WTC11 (cell line): ENCODE measurements at regions not wholly inside any gene's neighbourhood (a gene's known extent, or its start where the extent isn't known, plus 50 kb on each side); places are given as distances from the start of the nearest gene placed in this dataset.

Source experiments
- ATAC-seq: fragments of 200-7000 bp; cut with Tn5 transposase; 2 replicates; pipeline ENCODE4 v1.10.0; 2021; ENCODE audit warnings: mild to moderate bottlenecking, moderate library complexity
- CTCF ChIA-PET: fragments of 300-600 bp; sonication (Branson Sonifier 250); formaldehyde crosslinking; loops from one replicate; lab custom pipeline; 2021; ENCODE audit warnings: antibody characterized with exemption; lab: Charles Lee
- POLR2A ChIA-PET: fragments of 350-600 bp; sonication (Branson Sonifier 250); formaldehyde crosslinking; loops from one replicate; lab custom pipeline; 2021; ENCODE audit warnings: antibody characterized with exemption; lab: Charles Lee
- DNase-seq: peaks from one replicate; pipeline ENCODE4 v3.0.0; 2021; ENCODE audit warnings: low spot score
- H3K27ac Mint-ChIP-seq: 2 replicates; pipeline ENCODE4 v1.8.0; 2021; ENCODE audit warnings: mixed read lengths
- H3K27me3 Mint-ChIP-seq: 2 replicates; pipeline ENCODE4 v1.8.0; 2021; ENCODE audit warnings: low read depth, mild to moderate bottlenecking, moderate library complexity, mixed read lengths
- H3K36me3 Mint-ChIP-seq: 2 replicates; pipeline ENCODE4 v1.8.0; 2021; ENCODE audit warnings: mixed read lengths
- H3K4me1 Mint-ChIP-seq: 2 replicates; pipeline ENCODE4 v1.8.0; 2022; ENCODE audit warnings: mixed read lengths
- H3K4me3 Mint-ChIP-seq: 2 replicates; pipeline ENCODE4 v1.8.0; 2021; ENCODE audit warnings: mild to moderate bottlenecking, moderate library complexity, mixed read lengths
- H3K9me3 Mint-ChIP-seq: 2 replicates; pipeline ENCODE4 v1.8.0; 2021; ENCODE audit warnings: mixed read lengths
- CTCF ChIP-seq: fragments of 200-600 bp; IDR thresholded peaks from 2 replicates; pipeline ENCODE4 v1.8.0; 2022; ENCODE audit warnings: antibody characterized with exemption
- ELF4 ChIP-seq: sonication (generic); formaldehyde crosslinking; IDR thresholded peaks from 2 replicates; pipeline ENCODE4 v1.8.1; 2022; ENCODE audit warnings: low read depth, mild to moderate bottlenecking, moderate library complexity, missing genetic modification reagents
- ERG ChIP-seq: fragments of 250-450 bp; sonication (Bioruptor Pico); IDR thresholded peaks from 2 replicates; pipeline ENCODE4 v1.8.0; 2021; ENCODE audit warnings: mild to moderate bottlenecking
- FOXK1 ChIP-seq: sonication (generic); formaldehyde crosslinking; IDR thresholded peaks from 2 replicates; pipeline ENCODE4 v1.8.0; 2022; ENCODE audit warnings: mild to moderate bottlenecking, moderate library complexity, missing genetic modification reagents
- IRF2 ChIP-seq: sonication (generic); formaldehyde crosslinking; IDR thresholded peaks from 2 replicates; pipeline ENCODE4 v1.8.0; 2022; ENCODE audit warnings: low read depth, missing genetic modification reagents, borderline replicate concordance
- KAT7 ChIP-seq: sonication (generic); formaldehyde crosslinking; IDR thresholded peaks from 2 replicates; pipeline ENCODE4 v1.8.1; 2023; ENCODE audit warnings: missing genetic modification reagents, mild to moderate bottlenecking, borderline replicate concordance
- NR1H2 ChIP-seq: sonication (generic); formaldehyde crosslinking; IDR thresholded peaks from 2 replicates; pipeline ENCODE4 v1.9.0; 2021; ENCODE audit warnings: mild to moderate bottlenecking, moderate library complexity, missing genetic modification reagents
- NR2C2 ChIP-seq: sonication (generic); formaldehyde crosslinking; IDR thresholded peaks from 2 replicates; pipeline ENCODE4 v1.8.0; 2022; ENCODE audit warnings: mild to moderate bottlenecking, missing genetic modification reagents
- RELA ChIP-seq: sonication (generic); formaldehyde crosslinking; IDR thresholded peaks from 2 replicates; pipeline ENCODE4 v1.8.1; 2022; ENCODE audit warnings: missing genetic modification reagents, mild to moderate bottlenecking, borderline replicate concordance
- SMAD3 ChIP-seq: sonication (generic); formaldehyde crosslinking; IDR thresholded peaks from 2 replicates; pipeline ENCODE4 v1.8.0; 2022; ENCODE audit warnings: missing genetic modification reagents, mild to moderate bottlenecking, borderline replicate concordance
- ZBTB21 ChIP-seq: sonication (generic); formaldehyde crosslinking; IDR thresholded peaks from 2 replicates; pipeline ENCODE4 v1.8.1; 2023; ENCODE audit warnings: mild to moderate bottlenecking, missing genetic modification reagents, borderline replicate concordance
- ZNF121 ChIP-seq: sonication (generic); formaldehyde crosslinking; IDR thresholded peaks from 2 replicates; pipeline ENCODE4 v1.8.0; 2023; ENCODE audit warnings: missing genetic modification reagents
- ZNF671 ChIP-seq: fragments of 250-450 bp; sonication (Bioruptor Pico); IDR thresholded peaks from 2 replicates; pipeline ENCODE4 v1.8.0; 2021; ENCODE audit warnings: mild to moderate bottlenecking
- ZSCAN18 ChIP-seq: fragments of 250-450 bp; sonication (Bioruptor Pico); IDR thresholded peaks from 2 replicates; pipeline ENCODE4 v2.1.2; 2022; ENCODE audit warnings: mild to moderate bottlenecking, moderate library complexity
- TF ChIP-seq, protein P1 (sequence below): fragments of 250-450 bp; sonication (Bioruptor Pico); IDR thresholded peaks from 2 replicates; pipeline ENCODE4 v1.9.0; 2021; ENCODE audit warnings: mild to moderate bottlenecking, borderline replicate concordance
- TF ChIP-seq, protein P2 (sequence below): sonication (generic); formaldehyde crosslinking; conservative IDR thresholded peaks from 2 replicates; pipeline ENCODE4 v1.8.1; 2022; ENCODE audit warnings: mild to moderate bottlenecking, missing genetic modification reagents

DNA sequence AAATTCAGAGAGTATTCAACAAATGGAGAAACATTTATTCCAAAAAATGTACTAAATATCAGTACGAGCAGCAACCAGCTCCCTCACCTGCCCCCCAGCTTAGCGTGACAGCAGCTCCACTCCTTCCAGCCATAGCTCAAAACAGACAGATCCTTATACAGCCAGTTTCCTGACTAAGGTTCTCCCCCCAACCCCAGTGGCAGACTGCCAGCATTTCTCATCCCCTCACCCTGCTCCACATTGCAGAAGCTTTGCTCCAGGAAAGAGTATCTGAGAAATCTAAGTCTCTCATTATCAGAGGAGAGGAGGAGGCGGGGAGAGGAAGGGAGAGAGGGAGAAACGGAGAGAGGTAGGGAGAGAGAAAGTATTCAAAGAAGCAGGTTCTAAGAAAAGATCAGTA, 53.3 kb upstream of the PASD1 start:
- peaks cover 24% of the 10 kb centered on the region for H3K4me1 Mint-ChIP-seq

More for the DNA sequence above, 53.3 kb upstream of the PASD1 start:
- no peaks in the 10 kb centered on the region for H3K36me3 Mint-ChIP-seq
- DNase-seq (no peak), ATAC-seq (no peak)
- TF ChIP-seq KAT7 (CRISPR knock-in tag) (no peak), ZSCAN18 (no peak), ZNF671 (CRISPR knock-in tag) (no peak), ZBTB21 (CRISPR knock-in tag) (no peak), SMAD3 (CRISPR knock-in tag) (no peak), NR2C2 (CRISPR knock-in tag) (no peak), ZNF121 (no peak), CTCF (no peak), NR1H2 (no peak), ELF4 (no peak), RELA (CRISPR knock-in tag) (no peak), FOXK1 (CRISPR knock-in tag) (no peak), IRF2 (CRISPR knock-in tag) (no peak), ERG (CRISPR knock-in tag) (no peak)
- TF ChIP-seq, protein P1, sequence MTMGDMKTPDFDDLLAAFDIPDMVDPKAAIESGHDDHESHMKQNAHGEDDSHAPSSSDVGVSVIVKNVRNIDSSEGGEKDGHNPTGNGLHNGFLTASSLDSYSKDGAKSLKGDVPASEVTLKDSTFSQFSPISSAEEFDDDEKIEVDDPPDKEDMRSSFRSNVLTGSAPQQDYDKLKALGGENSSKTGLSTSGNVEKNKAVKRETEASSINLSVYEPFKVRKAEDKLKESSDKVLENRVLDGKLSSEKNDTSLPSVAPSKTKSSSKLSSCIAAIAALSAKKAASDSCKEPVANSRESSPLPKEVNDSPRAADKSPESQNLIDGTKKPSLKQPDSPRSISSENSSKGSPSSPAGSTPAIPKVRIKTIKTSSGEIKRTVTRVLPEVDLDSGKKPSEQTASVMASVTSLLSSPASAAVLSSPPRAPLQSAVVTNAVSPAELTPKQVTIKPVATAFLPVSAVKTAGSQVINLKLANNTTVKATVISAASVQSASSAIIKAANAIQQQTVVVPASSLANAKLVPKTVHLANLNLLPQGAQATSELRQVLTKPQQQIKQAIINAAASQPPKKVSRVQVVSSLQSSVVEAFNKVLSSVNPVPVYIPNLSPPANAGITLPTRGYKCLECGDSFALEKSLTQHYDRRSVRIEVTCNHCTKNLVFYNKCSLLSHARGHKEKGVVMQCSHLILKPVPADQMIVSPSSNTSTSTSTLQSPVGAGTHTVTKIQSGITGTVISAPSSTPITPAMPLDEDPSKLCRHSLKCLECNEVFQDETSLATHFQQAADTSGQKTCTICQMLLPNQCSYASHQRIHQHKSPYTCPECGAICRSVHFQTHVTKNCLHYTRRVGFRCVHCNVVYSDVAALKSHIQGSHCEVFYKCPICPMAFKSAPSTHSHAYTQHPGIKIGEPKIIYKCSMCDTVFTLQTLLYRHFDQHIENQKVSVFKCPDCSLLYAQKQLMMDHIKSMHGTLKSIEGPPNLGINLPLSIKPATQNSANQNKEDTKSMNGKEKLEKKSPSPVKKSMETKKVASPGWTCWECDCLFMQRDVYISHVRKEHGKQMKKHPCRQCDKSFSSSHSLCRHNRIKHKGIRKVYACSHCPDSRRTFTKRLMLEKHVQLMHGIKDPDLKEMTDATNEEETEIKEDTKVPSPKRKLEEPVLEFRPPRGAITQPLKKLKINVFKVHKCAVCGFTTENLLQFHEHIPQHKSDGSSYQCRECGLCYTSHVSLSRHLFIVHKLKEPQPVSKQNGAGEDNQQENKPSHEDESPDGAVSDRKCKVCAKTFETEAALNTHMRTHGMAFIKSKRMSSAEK (CRISPR knock-in tag), result no peak
- TF ChIP-seq, protein P2, sequence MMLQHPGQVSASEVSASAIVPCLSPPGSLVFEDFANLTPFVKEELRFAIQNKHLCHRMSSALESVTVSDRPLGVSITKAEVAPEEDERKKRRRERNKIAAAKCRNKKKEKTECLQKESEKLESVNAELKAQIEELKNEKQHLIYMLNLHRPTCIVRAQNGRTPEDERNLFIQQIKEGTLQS (CRISPR knock-in tag), result no peak
- ChIA-PET POLR2A (no interaction called here), CTCF (no interaction called here)
- H3K9me3 Mint-ChIP-seq, result peaks cover 6% of the 10 kb centered on the region; the same call in 1 of the 2 replicates
- no peak overlapping the region for H3K4me3 Mint-ChIP-seq
- no peak overlapping the region for H3K27ac Mint-ChIP-seq
- peaks cover 3% of the 10 kb centered on the region; the same call in 1 of the 2 replicates for H3K27me3 Mint-ChIP-seq
